Nucleus accumbens (tissue), 56 donors: ENCODE measurements at regions not wholly inside any gene's neighbourhood (a gene's known extent, or its start where the extent isn't known, plus 50 kb on each side); places are given as distances from the start of the nearest gene placed in this dataset.

Experiments used
- DNase-seq, 56 donors: peaks; one replicate each; lab custom pipeline; 2025; lab: John Stamatoyannopoulos, UW

- DNase-seq = no peak
Measured at GRCh38 chr1:226461087-226461486, 53.2 kb upstream of the PARP1 start.

DNA sequence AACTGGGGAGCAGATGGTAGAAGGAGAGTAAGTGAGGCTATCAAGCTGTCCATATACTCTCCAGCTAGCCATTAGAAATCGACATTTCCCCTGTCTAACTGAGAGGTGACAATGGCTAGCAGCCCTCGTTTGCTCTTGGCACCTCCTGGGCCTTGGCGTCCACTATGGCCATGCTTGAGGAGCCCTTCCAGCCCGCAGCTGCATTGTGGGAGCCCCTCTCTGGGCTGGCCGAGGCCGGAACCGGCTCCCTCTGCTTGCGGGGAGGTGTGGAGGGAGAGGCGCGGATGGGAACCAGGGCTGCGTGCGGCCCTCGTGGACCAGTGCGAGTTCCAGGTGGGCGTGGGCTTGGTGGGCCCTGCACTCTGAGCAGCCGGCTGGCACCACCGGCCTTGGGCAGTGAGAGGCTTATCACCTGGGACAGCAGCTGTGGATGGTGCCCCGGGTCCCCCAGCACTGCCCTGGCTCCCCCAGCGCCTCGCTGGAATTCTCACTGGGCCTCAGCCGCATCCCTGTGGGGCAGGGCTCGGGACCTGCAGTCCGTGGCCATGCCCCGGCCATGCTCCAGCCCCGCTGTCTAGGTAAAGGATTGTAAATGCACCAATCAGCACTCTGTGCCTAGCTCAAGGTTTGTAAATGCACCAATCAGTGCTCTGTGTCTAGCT, 56.2 kb upstream of the PARP1 start:
- no peak for DNase-seq

DNA sequence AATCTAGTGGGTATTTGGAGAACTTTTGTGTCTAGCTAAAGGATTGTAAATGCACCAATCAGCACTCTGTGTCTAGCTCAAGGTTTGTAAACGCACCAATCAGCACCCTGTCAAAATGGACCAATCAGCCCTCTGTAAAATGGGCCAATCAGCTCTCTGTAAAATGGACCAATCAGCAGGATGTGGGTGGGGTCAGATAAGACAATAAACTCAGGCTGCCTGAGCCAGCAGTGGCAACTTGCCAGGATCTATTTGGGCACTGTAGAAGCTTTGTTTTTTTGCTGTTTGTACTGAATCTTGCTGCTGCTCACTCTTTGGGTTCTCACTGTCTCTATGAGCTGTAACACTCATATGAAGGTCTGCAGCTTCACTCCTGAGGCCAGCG, 56.7 kb upstream of the PARP1 start:
- DNase-seq = peak in 24 of 56 donors; percentile 4 to 51 (median 18)

DNA sequence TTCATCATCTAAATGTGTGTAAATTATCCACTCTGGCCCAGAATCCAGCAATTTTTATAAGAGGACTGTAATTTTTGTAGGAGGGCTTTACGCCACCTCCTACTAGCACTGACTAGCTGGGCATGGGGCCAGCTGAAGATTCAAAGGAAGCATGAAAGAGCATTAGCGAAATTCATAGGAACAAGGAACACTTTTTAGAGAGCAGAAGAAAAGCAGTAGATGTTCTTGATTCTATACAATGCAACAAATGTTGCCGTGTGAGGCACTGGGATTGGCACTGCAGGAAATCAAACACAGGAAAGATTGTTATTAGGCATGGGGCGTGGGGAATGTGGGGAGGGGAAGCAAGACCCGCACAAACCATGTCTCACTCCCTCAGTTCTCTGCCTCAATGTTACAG, 58.4 kb upstream of the PARP1 start:
- peak in 1 of 56 donors; percentile 36 for DNase-seq

DNA sequence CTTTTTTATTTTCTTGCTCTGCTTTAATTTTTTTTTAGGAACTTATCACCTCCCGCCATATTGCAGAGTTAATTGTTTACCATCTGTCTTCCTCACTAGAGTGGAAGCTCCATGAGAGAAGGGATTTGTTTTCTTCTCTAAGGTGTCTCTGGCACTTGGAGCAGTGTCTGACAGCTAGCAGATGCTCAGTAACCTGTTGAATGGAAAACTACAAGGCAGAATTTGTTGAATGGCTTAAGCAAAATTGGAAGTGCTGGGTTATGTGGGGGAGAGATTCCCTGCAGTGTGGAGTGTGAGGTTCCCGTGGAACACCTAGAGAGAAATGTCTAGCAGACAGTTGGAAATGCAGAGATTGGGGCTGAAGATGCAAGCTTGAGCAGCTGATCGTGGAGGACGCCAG, 59.5 kb upstream of the PARP1 start:
- no peak for DNase-seq

- no peak for DNase-seq
Measured at GRCh38 chr1:226470921-226471866, 63.3 kb upstream of the PARP1 start.

DNA sequence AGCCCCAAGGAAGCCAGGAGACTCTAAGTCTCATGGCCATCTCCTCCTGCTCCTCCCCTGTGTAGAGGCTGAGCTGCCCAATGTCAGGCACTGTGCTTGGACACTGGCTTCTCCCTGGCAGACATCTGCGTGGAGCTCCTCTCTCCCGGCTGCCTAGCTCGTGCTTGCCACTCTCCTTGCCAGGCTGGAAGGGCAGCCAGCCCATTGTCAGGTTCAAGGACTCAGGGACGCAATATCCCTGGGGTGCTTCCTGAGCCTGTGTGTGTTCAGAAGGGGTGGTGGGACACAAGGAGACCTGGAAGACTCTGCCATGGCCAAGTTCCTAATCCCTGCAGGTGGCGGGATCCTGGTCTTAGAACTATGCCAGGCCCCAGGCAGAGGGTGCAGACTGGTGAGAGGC, 65.4 kb upstream of the PARP1 start:
- DNase-seq = no peak

GRCh38 chr1:226474041-226474440, 66.1 kb upstream of the PARP1 start:
- DNase-seq = peak in 18 of 56 donors; percentile 4 to 62 (median 22)

DNA sequence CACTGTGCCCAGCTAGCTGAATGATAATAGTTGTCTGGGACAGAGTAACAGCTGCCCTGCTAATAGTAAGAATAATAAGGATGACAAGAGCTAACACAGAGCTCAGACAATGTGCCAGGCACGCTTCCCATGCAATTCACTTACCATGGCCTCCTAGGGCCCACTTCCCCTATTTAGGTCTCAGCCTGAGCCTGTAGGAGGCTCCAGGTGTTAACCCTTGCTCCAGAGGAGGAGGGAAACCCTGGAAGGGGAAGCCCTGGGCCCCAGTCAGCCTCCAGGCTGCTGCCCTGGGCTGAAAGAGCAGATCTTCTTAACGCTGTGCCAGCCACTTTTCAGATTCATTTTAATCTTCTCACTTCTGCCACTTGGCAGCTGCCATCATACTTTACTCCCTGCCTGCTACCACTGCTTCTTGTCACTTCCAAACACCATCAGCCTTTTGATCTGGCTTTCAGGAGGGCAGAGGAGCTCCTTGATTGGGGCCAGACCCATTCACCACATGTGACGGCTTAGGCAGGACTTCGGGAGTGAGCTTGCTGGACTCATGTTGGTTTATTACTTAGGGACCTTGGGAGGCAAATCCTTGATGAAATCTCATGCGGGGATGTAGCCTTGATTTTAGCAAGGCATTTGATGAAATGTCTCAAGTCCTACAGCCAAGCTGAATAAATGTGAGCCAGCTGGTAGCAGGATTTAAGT, 66.7 kb upstream of the PARP1 start:
- no peak for DNase-seq

GRCh38 chr1:226475142-226475511, 67.2 kb upstream of the PARP1 start:
- no peak for DNase-seq

GRCh38 chr1:226476066-226476465, 68.2 kb upstream of the PARP1 start:
- no peak for DNase-seq

GRCh38 chr1:226476648-226477319, 68.9 kb upstream of the PARP1 start:
- DNase-seq = no peak

DNA sequence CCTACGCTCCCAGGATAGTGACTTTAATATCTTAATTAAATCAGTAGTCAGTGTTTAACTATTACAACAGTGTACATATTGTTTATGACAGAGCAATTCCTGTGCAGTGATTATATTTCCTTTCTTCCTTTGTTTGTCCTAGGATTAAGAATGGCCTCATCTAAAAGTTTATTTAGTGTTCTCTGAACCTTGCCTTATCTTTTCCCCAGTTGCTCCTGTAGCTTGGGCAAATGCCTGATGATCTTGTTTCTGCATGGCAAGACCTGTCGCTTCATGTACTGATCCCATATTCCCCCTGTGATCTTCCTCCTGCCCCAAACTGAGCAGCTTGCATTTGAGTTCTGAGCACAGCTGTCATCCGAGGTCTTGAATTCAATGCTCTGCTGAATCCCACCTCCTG, 69.1 kb upstream of the STUM start:
- DNase-seq = no peak

DNA sequence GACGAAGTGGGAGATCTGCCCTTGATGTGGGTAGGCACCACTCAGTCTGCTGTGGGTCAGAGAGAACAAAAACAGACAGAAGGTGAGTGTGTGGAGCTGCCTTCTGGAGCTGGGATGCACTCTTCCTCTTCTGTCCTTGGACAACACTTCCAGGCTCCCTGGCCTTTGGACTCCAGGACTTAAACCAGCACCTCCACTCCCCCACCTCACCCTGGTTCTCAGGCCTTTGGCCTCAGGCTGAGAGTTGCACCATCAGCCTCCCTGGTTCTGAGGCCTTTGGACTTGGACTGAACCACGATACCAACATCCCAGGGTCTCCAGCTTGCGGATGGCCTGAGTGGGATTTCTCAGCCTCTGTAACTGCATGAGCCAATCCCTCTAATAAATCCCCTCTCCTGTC, 68.1 kb upstream of the STUM start:
- no peak for DNase-seq

- no peak for DNase-seq
Measured at GRCh38 chr1:226481133-226481532, 67.4 kb upstream of the STUM start.

- DNase-seq = no peak
Measured at GRCh38 chr1:226482196-226482595, 66.4 kb upstream of the STUM start.

DNA sequence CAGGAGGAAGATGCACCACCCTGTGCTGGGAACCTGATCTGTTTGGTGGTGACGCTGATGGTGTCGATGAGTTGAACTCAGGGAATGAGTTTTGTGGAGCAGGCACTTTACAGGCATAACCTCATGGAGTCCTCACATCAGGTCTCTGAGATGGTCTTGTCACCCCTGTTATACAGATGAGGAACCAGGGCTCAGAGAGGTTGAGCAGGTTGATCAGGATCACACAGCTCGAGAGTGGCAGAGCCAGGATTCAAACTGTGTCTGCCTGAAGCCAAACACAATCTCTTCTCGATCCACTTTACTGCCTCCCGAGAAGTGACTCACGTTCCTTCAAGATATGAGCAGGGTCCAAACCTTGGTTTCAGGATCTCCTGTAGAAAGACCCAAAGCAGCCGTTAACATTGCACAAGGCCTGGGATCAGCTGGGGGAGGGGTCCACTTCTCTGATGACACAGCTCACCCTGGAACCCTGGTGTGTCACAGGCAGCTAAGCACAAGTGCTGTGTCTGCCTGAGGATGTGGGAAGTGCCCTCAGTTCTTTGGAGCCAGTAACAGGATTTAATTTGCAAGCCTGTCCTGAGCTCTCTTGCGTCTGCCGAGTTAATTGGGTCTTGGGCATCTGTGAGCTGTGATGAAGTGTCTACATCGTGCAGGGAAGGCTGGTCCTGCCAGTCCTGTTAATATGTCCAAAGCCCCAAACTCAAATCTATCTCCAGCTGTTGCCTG, 65.4 kb upstream of the STUM start:
- no peak for DNase-seq

DNA sequence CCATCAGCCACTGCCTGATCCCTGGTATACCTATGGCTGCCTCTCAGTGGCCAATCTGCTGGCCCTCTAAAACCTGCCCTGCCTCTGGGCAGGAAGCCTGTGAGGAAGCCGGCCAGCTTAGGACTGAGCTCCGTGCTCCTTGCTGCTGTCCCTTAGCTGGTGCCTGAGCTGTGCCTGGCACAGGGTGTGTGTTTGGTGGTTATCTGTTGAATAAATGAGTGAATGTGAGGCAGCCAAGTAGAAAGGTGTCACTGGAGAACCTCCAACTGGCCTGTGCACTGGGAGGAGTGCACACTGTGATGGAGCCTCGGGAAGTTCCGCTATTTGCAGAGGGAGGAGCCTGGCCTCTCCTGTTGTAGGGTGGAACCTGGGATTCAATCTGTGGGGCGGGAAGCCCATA, 63.4 kb upstream of the STUM start:
- no peak for DNase-seq

- no peak for DNase-seq
Measured at GRCh38 chr1:226486161-226486560, 62.4 kb upstream of the STUM start.

GRCh38 chr1:226487921-226488320, 60.6 kb upstream of the STUM start:
- DNase-seq = no peak
